CD4-positive, alpha-beta T cell treated with Interleukin-21 for 1 hour (primary cell): ENCODE measurements at regions not wholly inside any gene's neighbourhood (a gene's known extent, or its start where the extent isn't known, plus 50 kb on each side); places are given as distances from the start of the nearest gene placed in this dataset.
"Not testable (repeated sequence)": the region's sequence is repeated elsewhere in the genome, so short reads cannot be mapped to it uniquely, and the experiment has no call there.

Experiments
- DNase-seq: peaks from one replicate; pipeline ENCODE4 v3.0.0-alpha.2; 2020

- DNase-seq, result no peak
Observed at GRCh38 chr6:6091608-6092002, 84.9 kb upstream of the NRN1 start.

GRCh38 chr6:6090861-6091607, 84.3 kb upstream of the NRN1 start:
- no peak for DNase-seq

- no peak for DNase-seq
Observed at GRCh38 chr6:6085928-6086668, 79.4 kb upstream of the NRN1 start.

- no peak for DNase-seq
Observed at GRCh38 chr6:6080975-6081374, 74.2 kb upstream of the NRN1 start.

- no peak for DNase-seq
Observed at GRCh38 chr6:6074190-6074589, 67.5 kb upstream of the NRN1 start.

GRCh38 chr6:6068157-6068556, 61.4 kb upstream of the NRN1 start:
- not testable (repeated sequence) for DNase-seq

GRCh38 chr6:6058054-6058444, 51.3 kb upstream of the NRN1 start:
- no peak for DNase-seq

- DNase-seq, result peak; percentile 24
Observed at GRCh38 chr6:6057442-6058053, 50.8 kb upstream of the NRN1 start.
